NCI-H2171 treated with DMSO at 0.1 percent for 48 hours (cell line): ENCODE measurements at regions not wholly inside any gene's neighbourhood (a gene's known extent, or its start where the extent isn't known, plus 50 kb on each side); places are given as distances from the start of the nearest gene placed in this dataset.

ENCODE experiments used
- DNase-seq: peaks from one replicate; lab custom pipeline; 2025; lab: John Stamatoyannopoulos, UW

DNA sequence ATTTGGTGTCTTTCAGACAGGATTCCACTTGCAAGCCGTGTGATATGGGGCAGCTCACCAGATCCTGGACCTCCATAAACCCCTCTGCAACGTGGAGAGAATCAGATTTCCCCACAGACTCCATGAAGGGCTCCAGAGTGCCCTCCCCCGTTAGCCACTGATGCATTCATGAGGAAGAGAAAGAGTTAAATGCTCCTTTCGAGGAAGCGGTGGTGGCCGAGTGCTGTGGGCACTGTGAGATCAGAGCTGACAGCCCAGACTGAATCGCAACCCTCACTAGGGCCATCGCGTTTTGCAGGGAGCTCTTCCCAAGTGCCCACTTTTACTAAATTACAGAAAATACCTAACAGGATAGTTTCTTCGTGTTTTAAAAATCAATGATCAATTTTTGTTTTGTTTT, 226.3 kb upstream of the ZNF32 start:
- DNase-seq, result no peak

DNA sequence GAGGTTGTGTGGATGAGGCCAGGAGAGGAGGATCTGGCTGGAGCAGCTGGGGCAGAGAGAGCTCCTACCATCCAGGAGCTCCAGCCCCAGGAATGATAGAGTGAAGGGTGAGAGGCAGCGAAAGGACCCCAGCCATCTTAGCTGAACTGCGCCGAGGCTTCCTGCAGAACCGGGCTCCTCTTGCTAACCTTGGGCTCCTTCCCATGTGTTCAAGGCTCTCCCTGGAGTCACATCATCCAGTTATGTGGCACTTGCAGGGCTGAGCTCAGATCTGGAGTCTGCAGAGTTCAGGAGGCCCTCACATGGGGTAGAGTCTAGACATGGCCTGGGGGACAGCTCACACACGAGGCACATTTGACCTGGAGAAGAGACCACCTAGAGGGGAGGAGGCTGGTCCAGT, 225.0 kb upstream of the ZNF32 start:
- no peak for DNase-seq

DNA sequence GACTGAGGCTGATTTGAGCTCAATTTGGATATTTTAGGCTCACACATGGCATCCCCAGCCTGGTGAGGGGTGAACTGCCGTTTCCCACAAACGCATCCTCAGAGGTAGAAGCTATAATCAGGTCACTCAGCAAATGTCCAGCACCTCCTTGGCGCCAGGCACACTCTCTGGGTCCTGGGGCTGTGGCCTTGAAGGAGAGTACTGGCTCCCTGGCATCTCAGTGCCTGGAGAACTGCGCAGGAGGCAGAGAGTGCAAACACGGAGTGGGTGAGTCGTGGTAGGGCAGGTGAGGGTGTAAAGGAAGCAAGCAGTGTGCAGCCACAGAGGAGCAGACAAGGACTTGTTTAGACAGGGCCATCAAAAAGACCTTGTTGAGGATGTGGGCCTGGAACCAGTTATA, 224.0 kb upstream of the ZNF32 start:
- no peak for DNase-seq

DNA sequence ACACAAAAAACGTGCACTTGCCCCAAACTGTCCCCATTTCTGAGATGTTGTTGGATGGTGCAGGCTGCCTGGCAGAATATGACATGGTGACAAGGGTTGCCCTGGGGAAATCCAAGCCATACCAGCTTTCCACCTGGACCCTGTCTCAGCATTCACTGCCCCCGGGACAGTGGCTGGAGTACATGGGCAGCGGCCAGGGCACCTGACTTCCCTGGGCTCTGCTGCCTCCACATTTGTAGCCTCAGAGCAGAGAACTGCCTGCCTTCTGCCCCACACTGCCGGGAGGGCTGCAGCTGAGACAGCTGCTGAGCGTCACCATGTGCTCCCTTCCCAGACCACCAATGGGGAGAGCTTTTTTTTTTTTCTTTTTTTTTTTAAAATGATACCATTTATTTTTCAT, 222.9 kb upstream of the ZNF32 start:
- no peak for DNase-seq

DNA sequence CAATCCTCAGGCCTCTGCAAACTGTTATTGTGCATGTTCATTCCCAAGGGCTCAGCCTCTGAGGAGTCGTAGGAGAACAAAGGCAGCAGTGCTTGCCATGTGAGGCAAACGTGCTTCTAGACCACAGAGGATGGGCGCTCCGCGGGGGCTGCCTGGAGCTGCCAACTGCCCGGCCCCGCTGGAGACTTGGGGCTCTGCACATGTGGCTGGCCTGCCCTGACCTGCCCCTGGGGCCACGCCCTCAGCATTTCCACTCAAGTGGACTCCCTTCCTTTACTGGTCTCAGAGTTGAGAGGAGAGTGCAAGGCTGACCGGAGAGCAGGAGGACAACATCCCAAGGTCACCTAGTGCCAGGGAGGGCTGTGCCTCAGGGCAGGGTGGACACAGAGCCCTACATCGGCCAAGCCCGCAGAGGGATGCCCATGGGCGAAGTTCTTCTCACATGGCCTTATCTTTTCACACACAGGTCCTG, 222.3 kb upstream of the ZNF32 start:
- DNase-seq, result no peak

DNA sequence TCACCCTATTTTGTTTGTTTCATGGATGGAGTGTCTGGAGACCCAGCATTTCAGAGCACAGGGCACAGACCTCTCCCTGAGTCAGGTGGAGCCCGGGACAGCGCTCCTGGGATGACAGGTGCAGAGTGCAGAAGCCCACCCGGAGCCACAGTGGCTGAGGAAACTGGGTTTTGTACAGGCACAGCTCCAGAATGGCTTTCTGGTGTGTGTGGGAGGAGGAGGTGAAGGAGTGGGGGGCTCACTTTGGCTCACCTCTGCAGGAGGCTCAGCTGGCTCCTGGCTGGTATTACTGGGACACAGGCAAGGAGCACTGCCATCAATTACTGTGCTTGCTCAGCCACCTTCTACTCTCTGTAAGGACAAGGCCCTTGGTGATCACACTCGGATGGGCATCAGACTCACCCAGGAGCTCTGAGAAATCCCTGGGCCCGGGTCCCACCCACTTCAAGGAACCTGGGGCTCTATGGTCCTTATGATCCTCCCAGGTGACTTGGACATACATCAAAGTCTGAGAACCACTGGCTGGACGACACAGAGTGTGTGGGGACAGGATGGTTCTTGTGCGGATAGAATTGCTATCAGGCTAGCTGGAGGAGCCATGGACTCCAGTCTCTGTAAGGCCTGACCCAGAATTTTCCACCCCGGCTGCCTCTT, 221.1 kb upstream of the ZNF32 start:
- DNase-seq, result no peak

DNA sequence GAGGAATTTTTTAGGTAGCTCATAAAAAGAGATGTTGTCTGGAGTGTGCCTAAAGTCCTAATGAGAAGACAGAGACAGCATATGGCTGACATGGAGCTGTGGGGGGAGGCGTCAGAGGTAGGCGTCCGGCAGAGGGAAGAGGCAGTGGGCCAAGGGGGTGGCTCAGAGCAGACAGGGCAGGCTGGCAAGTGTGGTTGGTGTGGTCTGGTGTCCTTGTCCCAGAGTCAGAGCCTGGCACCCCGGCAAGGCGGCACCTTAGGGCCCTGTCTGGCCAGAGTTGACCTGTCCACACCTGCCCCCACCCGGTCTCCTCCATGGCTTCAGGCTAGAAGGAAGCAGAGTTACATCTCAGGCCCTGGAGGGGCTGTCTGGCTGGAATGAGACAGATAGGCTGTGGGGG, 220.3 kb upstream of the ZNF32 start:
- DNase-seq, result no peak

DNA sequence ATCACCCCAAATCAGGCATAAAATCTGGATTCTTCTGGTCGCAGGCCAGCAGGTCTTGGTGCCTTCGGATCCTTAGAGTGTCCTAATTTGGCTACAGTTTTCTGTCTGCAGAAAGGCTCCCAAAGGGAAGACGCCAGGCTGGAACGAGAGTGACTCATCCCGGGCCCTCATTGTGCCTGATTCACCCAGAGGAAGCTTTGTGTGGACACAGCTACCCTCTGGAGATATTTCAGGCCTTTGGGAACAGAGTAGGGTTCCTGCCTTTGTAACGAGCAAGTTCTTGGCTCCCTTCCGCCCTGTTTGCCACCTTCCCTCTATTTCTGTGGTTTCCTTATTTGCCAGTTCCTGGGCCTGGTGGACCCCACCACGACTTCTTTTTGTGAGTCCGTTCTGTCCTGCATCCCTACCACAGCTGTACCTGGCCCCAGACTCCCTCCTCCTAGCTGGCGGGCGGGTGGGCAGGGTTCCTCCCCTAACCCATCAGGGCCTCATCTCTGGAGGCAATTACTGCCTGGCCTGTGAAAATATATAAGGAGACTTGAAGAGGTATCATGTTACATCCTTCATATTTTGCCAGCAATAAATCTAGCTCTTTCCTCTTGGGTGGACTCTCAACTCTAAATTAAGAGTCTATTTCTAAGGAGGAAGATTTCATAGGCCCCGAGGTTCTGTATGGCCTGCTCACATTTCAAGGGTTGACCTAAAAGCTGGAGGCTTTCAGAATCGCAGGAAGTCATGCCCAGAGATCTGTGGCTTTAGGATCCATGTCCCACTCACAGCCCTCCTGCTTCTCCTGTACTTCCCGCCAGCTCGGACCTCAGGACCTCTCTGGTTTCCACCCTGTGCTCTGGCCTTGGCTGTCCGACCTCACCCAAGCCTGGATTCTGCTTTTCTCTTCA, 219.2 kb upstream of the ZNF32 start:
- no peak for DNase-seq

DNA sequence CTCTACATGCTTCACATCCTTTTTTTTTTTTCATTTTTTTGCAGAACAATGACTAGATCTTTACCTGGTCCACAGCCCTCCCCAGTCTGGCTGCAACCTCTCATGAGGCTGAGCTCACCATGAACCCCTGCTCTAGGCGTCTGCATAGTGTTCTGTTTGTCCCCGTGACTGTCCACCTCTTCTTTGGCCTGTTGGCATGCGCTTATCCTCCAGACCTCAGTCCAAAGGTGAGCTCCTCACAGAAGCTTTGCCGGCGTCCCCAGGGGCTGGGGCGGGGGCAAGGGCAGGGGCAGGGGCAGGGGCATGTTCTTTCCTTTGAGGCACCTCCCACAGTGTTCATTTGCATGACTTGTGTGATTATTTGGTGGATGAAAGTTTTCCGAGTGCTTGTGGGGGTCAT, 218.4 kb upstream of the ZNF32 start:
- DNase-seq, result no peak

DNA sequence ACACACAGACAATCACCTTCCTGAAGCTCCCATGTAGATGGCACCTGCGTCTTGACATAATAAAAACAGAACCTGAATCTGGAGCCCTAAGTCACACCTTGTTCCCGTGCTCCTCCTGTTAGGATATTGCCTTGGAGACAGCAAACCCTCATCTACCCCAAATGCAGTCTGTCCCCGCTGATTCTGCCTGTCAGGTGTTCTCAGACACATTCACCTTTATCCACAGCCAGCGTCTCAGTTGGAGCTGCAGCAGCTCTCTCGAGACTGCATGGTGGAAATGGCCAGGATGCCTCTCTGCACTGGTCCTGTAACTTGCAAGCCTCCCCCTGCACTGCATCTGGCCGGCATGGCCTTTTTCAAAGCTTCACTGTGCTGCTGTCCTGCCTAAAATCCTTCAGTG, 218.0 kb upstream of the ZNF32 start:
- DNase-seq, result no peak

DNA sequence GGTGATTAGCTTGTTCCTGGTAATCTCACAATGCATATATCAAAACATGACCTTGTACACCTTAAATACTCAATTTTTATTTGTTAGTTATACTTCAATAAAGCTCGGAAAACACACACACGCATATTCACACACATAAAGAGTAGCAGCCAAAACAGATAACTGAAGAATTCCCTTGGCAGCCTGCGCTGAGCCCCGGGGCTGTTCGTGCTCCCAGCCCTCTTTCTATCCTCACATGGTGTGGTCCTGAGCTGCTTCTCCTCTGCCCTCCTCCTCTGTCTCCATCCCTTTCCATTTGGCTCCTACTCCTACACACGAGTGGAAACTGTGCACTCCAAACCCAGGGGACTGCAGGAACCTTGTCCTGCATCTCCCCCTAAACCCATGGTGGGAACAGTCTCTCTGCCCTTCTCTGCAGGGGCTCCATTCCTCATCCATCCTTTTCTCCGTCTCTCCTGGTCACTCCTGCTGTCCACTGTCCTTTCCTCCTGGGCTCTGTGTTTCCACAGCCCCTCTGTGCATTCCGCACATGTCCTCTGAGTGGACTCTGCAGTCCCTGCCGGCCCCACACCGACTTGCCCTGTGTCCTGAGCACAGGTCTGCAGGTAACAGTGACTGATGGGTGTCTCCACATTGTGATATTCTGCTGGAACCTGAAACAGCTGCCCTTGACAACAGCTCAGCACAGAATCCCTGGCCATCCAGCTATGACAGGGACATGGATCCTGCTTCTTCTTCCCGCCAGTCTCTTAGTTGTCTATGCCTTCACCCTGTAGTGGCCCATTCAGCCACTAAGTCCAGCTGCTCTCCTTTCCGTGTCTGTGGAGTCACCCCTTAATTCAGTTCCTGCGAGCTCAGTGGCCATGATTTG, 216.8 kb upstream of the ZNF32 start:
- no peak for DNase-seq

DNA sequence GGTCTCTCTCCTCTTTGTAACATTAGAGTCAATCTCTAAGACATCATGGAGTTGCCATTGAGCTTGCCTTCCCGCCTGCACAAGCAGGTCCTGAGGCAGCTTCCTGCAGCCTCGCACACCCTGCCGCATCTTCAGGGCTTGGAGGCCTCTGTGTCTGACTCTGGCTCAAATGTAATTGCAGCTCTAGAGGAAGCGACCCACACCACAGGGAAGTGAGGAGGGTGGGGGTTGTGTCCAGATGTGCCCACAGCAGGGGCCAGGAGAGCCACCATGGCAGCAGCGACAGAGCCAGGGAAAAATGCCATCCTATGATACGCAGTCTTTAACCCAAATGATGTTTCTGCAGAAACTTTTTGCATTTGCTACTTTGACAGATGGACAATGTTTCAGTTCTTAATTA, 216.0 kb upstream of the ZNF32 start:
- DNase-seq, result no peak

DNA sequence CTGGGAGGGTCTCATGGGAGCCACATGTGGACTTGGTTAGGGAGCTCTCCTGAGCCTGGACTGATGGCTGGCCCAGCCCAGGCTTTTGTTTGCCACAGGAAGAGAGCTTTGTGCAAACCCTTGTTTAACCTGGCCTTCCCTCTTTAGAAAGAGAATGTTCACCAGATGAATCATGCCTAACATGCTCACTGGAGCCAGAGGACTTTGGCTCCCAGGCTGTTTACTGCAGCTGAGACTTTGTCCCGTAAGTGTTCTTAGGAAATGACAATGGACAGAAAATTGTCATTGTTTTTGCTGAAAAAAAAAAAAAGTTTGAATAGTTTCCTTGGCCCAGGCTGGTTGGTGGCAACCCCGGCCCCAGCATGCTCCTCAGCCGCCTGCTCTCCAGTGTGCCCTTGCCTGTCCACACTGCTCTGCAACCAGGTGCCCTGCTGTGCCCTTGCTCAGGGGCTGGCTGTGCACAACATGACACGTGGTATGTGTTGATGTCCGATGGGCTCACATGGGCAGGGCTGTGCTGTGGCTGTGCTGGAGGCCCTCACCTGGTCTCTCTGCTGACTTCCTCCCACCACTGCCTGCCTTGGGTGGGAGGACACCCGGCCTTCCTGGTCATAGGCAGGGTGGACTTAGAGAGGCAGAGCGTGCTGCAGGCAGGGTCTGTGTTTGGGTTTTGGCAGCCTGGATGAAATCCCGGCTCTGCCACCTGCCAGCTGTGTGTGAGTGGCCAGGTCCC, 215.3 kb upstream of the ZNF32 start:
- no peak for DNase-seq

DNA sequence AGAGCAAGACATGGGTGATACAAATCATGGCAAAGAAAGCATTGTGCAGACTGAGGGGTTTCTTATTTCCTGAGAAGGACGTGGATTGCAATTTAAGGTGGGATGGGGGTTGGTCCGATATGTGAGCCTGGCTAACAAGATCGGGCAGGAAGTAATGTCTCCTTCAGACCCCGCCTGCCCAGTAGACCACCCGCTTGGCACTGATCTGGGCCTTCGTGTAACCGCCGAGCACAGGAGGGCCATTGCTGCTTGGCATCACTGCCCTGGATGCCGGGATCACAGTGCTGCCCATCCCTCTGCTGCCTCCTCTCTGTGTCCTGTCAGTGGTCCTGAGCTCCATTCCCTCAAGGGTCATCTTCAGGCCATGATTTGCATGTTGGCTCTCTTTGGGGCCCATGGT, 214.6 kb upstream of the ZNF32 start:
- DNase-seq, result no peak

DNA sequence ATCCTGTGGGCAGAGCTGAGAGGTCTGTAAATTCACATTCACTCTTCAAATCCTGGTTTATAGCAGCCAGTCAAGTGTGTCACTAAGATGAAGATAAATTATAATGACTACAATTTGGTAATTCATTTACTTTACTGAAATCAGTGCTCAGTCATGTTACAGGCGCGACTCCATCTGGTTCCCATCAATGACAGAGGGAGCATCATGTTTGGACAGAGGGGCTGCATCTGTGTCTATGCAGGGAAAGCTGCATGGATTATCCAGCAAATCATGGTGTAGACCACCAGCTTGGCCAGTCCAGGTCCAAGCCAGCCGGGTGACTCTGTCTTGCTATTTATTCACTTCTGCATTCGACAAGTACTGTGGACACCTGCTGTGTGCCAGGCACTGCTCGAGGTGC, 214.1 kb upstream of the ZNF32 start:
- no peak for DNase-seq

DNA sequence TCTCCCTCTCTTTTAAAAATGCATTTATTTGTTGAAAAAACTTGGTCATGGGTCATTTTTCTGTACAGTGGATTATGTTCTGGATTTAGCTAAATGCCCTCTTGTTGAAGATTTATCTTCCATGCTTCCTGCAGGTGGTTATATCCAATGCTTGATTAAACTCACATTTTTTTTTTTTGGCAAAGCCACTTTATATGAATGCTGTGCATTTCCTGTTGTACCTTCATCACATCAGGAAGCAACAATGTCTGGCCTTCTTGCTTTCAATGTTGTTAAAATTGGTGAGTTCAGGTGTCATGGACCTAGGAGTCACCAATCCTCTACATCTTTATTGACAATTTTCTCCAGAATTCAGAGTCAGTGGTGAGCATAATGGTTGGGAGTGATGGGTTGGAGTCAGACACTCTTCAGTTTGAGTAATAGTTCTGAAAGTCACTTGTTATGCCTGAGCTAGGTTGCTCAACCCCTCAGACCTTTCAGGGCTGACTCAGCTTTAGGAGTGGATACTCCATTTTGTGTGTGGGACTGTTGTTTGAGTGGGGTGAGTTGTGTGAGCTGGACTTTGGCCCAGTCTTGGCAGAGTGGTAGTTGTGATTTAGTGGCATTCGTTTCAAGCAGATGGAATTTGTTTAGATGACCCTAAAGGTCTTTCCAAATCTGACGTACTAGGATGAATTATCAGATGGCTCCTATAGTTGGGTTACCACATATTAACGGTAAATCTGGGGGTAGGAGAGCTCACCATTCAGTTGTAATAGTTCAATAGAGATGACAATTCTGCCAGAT, 213.5 kb upstream of the ZNF32 start:
- no peak for DNase-seq

DNA sequence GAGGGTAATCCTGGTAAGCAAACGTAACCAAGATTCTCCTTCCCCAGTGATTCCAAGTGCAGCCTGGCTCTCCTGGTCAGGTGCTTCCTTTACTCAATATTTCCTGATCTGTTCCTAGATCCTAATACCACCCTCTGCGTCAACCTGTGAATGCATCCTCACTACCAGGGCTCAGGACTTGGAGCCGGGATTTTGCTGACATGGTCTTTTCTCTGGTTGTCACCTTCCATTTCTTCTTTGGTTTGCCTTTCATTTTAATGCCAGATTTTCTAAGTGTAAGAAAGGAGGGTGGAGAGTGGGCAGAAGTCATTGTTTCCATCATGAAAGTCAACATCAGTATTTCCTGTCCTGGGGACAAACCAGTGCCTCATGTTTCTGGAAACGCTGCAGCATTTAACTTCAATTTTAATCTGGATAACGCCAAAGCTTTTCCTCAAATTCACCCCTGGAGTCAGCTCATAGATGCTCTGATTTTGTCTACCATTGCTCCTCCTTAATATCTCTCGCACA, 210.4 kb upstream of the ZNF32 start:
- no peak for DNase-seq

DNA sequence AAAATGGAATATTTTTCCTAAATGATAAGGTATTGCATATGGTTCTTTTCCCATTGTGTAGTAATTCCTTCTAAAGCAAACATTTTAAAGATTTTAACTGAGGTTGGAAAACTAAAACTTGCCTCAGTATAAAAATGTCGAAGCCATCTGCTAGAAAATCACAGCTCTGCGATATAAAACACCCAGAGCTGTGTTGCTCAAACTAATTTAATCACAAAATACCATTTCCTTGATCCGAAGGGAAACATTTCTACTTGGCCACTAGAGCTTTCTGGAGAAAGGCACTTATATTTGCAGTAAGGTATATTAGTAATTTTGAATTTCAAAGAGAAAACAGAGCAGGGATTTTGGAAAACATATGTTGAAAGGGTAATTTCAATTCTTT, 209.2 kb upstream of the ZNF32 start:
- no peak for DNase-seq

DNA sequence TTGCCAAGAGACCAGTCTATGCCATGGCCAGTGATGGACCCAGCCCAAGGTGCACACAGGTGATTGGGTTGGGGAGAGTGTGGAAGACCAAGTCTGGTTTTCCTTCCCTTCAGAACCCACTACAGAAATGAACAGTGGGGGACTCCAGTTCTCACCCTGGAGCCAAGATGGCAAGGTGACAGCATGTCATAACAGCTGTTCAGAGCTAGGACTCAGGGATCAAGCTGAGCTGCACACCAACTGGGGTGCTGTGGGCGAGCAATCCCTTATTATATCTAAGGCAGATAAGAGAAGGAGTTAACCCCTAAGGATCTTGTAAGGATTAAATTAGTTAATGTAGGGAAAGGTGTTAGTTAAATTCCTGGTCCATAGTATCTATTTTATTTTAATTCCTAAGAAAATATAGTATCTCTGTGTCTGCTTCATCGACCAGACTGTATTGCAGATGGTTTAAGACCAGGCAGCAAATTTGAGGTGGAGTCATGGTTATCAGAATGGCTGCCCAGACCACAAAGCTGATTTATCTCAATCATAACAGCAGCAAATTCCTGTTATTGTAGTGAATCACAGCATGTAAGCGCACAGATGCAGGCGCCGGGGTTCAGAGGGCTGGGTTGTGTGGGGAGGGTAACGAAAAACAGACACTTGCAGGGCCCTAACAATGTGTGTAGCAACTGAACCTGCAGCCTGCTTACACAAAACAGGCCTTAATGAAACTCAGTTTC, 208.7 kb upstream of the ZNF32 start:
- no peak for DNase-seq

DNA sequence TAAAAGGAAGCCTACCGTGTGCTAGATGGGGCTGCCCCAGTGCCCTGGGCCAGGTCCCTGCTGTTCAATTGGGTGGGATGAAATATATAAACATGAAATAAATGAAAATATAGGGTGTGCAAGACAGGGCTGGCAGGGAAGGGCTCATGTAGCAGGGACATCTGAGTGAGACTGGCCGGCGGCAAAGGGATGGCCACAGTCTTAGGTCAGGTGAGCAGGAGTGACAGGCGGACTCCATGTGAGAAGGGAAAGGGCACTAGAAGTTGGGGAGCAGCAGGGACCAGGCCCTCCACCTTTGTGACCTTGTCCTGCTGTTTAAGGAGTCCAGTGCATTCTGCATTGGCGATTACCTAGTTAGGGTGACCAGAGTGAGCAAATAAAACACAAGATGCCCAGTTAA, 207.6 kb upstream of the ZNF32 start:
- DNase-seq, result no peak
